ENCODE measurements at regions not wholly inside any gene's neighbourhood (a gene's known extent, or its start where the extent isn't known, plus 50 kb on each side); places are given as distances from the start of the nearest gene placed in this dataset.

- TF ChIP-seq REST (IDR thresholded peaks at IDR 0.05; ENCODE audit: borderline replicate concordance in 1 of 2, low read depth in 1 of 2, low read length in 2 of 2): no peak
- no peak for TF ChIP-seq RAD21 (CRISPR knock-in tag; IDR thresholded peaks at IDR 0.05)
- no peak for TF ChIP-seq MAFG (CRISPR knock-in tag; IDR thresholded peaks at IDR 0.05)
- no peak for TF ChIP-seq STAT6 (CRISPR knock-in tag; IDR thresholded peaks at IDR 0.05; ENCODE audit: borderline replicate concordance)
- TF ChIP-seq AGO2 (optimal IDR thresholded peaks at IDR 0.05; ENCODE audit: low read depth, low read length): no peak
- TF ChIP-seq CTCF (CRISPR knock-in tag; IDR thresholded peaks at IDR 0.05): no peak
- TF ChIP-seq HNF1A (IDR thresholded peaks at IDR 0.05; ENCODE audit: low read depth): no peak
- no peak for TF ChIP-seq HNF1A (CRISPR knock-in tag; IDR thresholded peaks at IDR 0.05; ENCODE audit: borderline replicate concordance)
- no peak for TF ChIP-seq ADNP (CRISPR knock-in tag; IDR thresholded peaks at IDR 0.05)
- no peak for TF ChIP-seq ZNF274 (CRISPR knock-in tag; IDR thresholded peaks at IDR 0.05)
These were observed 375.0 kb upstream of the SLC35B3 start for GRCh38 chr6:8810325-8810724.

Data from HepG2 (cell line).